HG02623 (cell line): ENCODE measurements at regions not wholly inside any gene's neighbourhood (a gene's known extent, or its start where the extent isn't known, plus 50 kb on each side); places are given as distances from the start of the nearest gene placed in this dataset.
A peak's percentile ranks its signal among the peaks of the same experiment; 100 is the strongest.
"Not testable (repeated sequence)": the region's sequence is repeated elsewhere in the genome, so short reads cannot be mapped to it uniquely, and the experiment has no call there.

ENCODE experiments used
- ATAC-seq: cut with Tn5 transposase; IDR thresholded peaks from one replicate; pipeline ENCODE4 v1.9.1; 2021; ENCODE audit warnings: moderate library complexity; ENCODE audit not compliant: unreplicated experiment

DNA sequence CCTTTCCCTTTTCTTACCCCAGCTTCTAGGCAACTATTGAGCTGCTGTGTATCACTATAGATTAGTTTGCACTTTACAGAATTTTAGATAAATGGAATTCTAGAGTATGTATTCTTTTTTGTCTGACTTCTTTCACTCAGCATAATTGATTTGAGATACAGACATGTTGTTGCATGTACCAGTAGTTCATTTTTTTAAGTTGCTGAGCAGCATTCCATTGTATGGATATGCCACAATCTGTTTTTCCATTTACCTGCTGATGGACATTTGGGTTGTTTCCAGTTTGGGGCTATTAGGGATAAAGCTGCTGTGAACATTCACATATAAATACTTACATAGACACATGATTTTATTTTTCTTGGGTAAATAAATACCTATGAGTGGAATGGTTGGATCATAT, 135.7 kb downstream of the IGF1 start:
- ATAC-seq, result no peak

DNA sequence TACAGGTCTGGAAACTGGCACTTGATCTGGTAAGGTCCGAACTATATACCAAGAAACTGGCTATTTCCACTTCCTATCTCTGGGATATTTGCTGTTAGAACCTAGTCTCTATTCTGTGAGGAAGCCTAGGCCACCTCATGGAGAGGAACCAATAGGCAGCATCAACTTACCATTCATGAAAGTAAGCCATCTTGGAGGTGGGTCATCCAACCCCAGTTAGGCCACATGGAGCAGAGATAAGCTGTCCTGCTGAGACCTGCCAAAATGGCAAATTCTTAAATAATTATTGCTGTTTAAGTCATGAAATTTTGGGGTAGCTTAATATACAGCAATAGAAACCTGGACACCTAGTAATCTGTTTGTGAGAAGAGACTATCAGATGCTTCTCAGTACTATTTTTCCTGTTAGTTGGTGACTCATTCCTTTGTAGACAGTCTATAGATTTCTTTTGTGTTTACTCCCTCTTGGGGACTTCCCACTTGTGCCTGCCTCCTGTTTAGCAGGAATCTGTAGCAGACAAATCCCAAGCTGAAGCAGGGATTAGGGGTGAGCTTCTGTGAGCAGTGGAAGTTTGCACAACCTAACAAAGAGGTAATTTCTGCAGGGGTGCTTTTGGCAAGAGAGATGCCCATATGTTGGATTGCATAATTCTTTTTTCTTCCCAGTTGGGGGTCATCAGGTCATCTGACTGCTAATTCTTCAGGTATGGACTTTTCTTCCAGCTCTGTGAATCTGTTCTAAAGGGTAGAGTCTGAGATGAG, 136.8 kb downstream of the IGF1 start:
- no peak for ATAC-seq

DNA sequence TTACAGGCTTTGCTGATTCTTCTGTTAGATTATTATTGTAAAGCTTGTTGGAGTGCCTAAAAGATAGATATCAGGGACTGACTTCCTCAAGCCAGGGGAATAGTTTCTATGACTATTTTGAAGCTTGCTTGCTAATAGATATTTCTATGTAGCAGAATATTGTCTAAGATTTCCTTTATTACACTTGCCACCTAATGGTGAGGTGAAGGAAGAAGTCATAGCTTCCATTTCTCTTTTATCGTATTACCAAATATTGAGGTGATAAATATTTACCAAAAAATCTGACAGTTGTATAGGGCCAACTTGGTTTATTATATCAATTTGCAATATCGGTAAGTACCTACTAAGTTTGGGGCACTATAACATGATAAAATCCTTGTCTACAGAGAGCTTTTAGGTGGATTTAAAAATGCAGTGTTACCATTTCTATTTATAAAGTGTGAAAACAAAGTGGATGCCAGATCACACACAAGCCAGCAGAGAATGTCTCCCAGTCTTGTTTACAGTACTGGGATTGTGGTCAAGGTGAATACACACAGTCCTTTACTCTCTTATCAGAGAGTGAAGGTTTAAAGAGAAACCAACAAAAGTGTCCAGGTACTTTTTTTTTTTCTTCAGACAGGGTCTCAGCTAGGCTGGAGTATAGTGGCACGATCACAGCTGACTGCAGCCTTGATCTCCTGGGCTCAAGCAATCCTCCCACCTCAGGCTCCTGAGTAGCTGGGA, 137.9 kb downstream of the IGF1 start:
- ATAC-seq, result no peak

DNA sequence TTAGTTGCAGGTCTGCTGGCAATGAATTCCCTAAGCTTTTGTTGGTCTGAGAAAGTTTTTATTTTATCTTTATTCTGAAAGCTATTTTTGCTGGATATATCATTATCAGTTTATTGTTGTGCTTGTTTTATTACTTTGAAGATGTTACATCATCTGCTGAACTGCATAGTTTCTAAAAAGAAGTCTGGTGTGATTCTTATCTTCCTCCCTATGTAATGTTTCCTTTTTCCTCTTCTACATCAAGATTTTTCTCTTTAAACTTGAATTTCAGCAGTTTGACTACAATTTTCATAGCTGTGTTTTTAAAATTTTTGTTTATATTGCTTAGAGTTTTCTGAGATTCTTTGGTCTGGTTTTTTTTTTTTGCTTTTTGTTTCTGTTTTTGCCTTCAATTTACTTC, 137.1 kb upstream of the PMCH start:
- ATAC-seq, result no peak

DNA sequence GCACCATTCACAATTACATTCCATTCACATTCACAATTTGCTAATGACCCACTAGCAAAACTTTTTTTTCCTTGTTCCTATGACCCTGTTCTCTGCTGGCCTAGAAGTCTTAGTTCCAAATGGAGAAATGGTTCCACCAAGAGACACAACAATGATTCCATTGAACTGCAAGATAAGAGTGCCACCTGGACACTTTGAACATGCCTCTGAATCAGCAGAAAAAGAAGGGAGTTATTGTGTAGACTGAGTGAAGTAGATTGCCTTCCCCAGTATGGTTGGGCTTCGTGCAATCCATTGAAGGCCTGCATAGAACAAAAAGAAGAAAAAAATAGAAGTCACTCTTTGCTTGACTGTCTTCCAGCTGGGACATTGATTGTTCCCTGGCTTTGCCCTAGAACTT, 133.8 kb upstream of the PMCH start:
- no peak for ATAC-seq

DNA sequence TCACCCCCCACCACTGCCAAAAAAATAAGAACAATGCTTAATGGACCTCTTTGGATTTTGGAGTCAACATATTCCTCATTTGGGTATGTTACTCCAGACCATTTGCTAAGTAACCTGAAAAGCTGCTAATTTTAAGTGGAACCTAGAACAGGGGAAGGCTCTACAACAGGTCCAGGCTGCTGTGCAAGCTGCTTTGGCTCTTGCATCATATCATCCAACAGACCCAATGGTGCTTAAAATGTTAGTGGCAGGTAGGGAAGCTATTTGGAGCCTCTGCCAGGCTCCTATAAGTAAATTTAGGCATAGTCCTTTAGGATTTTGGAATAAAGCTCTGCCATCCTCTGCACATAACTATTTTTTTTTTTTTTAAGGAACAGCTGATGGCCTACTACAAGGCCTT, 132.2 kb upstream of the PMCH start:
- ATAC-seq, result no peak

DNA sequence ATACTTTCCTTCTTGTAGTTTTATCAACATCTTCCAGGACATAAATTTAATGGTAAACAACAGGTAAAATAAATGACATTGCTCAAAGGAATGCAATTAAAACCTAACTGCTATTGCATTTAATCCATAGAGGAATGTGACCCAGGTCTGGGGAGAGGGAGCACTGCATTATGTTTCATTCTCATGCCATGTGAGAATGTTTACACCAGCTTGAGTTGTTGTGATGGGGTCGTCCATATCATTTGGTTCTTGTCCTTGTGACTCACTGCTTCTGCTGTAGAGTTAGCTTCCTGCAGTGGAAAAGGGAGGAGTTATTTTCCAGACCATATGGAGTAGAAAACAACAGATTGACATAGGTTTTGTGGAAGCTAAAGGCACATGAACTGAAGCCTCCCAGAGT, 129.3 kb upstream of the PMCH start:
- ATAC-seq, result no peak

DNA sequence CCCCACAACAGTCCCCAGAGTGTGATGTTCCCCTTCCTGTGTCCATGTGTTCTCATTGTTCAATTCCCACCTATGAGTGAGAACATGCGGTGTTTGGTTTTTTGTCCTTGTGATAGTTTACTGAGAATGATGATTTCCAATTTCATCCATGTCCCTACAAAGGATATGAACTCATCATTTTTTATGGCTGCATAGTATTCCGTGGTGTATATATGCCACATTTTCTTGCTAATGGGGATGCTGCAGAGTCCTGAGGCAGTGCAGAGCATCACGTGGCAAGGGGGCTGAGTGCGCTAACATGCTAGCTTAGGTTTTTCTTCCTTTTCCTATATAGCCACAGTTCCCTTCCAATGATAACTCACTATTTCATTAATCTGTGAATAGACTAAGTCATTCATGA, 127.5 kb upstream of the PMCH start:
- ATAC-seq, result not testable (repeated sequence)

DNA sequence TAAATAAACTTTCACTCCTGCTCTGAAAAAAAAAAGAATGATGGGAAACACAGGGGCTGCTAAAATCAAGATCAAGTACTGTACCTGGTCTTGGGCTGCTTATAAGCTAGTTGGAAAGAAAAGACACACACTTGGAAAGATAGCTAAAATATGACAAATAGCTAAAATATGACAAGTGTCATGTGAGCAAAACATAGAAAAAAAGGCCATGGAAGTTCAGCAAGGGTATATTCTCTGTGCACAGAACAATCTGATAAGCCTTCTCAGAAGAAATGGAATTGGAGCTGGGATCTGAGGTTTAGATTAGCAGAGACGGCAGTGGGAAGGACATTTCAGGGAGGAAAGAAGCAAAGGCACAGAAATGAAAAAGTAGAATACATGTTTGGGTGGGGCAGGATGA, 126.2 kb upstream of the PMCH start:
- no peak for ATAC-seq

DNA sequence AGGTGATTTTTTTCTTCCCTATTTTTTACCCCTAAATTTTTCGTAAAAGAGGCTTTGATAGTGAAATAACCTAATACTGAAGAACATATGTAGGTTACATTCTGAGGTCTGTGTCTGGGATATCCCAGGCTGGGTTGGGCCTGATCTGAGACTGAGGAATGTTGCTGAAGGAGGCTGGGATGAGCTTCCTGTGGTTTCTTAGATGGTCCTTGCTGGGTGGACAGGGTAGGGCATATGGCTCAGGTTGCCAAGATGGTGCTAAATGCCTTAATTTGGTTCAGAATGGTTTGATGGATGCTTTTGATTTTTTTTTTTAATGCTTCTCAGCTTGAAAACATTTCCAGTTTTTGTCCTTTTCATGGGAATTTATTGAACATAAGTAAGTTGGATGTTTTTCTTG, 124.6 kb upstream of the PMCH start:
- ATAC-seq, result no peak

DNA sequence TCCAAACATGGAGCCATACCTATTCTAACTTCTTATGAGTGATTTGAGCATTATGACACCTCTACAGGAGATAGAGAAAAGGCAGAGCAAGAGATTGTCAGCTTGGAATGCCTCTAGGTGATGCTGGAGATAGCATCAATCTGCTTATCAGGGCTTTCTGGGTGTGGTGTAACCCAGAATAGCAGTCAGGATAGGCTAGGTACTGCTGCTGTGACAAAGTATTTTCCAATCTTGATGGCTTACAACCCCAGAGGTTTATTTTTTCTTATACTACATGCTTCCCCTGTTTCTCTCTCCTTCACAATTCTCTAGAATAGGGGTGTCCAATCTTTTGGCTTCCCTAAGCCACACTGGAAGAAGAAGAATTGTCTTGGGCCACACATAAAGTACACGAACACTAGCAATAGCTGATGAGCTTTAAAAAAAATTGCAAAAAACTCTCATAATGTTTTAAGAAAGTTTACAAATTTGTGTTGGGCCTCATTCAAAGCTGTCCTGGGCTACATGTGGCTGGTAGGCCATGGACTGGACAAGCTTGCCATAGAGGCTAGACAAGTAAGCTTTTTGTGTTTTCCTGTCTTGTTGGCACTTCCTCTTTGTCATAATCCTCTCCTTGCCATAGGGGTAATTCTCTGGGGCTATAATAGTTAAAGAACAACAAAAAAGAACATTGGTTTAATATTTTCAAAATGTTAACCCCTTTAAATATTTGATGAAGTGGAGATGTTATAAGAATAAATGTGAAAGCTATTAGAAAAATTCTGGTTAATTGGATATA, 123.9 kb upstream of the PMCH start:
- ATAC-seq, result no peak

DNA sequence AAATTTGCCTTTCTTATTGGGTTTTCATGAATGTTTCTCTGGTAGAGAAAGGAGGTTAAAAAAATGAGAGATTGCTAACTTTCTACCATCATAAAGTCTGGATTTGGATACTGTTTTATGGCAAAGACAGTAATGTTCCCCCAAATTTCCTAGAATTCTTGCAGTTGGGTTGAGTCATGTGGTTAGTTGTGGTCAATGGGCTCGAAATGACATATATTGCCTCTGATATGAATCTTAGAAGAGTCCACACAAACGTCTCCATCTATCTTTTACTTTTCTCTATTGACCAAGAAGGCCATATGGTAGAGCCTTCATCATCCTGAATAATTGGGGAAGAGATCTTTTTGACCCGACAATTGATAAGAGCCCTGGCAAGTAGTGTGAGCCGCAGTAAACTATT, 119.5 kb upstream of the PMCH start:
- ATAC-seq, result no peak

DNA sequence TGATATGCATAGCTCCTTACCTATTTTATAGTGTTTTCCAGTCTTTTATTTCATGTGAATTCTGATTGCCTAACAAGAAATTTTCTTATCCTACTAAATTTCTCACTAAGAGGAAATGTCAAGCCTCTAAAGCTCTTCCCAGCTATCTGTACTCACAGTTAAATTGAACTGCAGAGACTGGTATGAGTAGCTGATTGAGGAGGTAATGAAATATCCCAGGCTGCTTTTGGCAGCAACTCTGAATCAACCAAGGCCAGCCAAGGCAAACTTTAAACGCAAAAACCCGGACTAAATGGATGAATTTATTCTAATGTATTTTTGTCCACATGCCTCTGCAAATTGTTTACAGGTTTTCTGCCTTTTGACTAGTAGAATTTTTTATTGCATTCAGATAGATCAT, 119.1 kb upstream of the PMCH start:
- no peak for ATAC-seq

DNA sequence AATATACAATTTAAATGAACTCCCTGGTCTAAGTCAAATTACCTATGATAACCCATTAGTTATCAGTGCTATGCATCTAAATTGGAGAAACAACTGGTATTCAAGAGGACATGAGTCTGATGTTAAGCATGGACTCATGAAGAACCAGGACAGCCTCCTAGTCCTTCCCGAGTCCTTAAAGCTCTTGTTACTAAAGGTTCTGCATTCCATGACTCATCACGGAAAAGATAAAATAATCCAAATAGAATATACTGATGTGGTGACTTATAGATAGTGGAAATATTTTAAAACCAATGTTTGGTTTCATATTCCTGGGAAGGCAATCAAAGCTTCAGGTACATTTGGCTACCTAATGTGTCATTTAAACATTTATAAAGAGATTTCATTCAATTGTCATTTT, 117.2 kb upstream of the PMCH start:
- ATAC-seq, result no peak

DNA sequence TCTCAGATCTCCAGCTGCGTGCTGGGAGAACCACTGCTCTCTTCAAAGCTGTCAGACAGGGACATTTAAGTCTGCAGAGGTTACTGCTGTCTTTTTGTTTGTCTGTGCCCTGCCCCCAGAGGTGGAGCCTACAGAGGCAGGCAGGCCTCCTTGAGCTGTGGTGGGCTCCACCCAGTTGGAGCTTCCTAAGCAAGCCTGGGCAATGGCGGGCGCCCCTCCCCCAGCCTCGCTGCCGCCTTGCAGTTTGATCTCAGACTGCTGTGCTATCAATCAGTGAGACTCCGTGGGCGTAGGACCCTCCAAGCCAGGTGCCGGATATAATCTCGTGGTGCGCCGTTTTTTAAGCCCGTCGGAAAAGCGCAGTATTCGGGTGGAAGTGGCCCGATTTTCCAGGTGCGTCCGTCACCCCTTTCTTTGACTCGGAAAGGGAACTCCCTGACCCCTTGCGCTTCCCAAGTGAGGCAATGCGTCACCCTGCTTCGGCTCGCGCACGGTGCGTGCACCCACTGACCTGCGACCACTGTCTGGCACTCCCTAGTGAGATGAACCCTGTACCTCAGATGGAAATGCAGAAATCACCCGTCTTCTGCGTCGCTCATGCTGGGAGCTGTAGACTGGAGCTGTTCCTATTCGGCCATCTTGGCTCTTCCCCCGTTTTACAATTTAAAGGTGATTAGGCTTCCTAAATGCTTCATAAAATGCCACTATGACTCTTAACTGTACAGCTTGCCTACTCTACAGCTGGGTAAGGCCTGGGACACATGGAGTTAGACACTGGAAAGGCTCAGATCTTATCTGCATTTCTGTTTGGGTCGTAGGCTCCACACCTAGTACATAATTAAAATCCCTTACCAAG, 115.7 kb upstream of the PMCH start:
- ATAC-seq, result not testable (repeated sequence)

DNA sequence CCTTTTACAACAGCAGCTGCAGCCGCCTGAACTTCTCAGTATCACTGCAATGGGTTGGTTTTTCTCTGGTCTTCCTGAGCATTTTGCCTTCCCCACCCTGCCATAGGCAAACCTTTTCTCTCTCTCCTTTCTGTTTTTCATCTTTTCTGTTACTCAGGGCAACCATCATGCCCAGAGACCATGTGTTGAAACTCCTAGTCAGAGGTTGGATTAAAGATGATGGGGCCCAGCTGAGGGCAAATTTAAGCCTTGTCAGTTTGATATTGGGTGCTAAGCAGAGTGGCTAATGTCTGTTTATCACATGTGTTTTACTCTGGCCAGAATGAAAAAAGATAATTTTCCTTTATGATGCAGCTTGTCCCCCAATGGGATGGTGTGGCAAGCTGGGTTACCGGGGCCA, 107.9 kb upstream of the PMCH start:
- ATAC-seq, result no peak

DNA sequence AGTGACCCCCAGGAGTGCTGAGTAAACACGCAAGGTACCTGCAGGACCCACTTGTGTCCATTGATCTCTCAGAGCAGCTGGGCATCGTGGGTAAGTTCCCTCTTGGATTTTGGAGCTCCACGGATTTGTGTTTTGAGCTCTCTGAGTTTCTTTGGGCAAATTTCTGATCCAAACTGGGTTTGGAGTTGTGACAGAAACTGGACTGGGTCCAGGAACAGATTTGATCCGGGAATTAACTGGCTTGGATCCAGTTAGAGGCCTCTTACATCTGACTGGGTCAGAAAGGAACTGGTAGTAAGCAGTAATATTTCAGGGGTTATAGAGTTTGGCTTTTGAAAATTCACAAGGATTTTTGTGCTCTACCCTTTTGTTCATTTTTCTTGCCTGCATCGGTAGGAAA, 107.0 kb upstream of the PMCH start:
- ATAC-seq, result not testable (repeated sequence)

DNA sequence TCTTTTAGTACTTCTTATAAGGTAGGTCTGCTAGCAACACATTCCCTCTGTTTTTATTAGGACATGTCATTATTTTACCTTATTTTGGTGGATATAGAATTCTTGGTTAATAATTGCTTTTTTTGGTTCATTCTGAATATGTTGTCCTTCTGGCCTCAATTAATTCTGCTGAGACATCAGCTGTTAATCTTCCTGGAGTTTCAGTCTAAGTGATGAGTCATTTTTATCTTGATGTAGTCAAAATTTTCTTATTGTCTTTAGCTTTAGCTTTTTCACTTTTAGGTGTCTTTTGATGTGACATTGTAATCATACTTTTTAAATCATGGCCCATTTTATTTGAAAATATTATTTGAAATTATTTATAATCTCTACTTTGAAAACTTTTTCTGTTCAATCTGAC, 104.9 kb upstream of the PMCH start:
- no peak for ATAC-seq

DNA sequence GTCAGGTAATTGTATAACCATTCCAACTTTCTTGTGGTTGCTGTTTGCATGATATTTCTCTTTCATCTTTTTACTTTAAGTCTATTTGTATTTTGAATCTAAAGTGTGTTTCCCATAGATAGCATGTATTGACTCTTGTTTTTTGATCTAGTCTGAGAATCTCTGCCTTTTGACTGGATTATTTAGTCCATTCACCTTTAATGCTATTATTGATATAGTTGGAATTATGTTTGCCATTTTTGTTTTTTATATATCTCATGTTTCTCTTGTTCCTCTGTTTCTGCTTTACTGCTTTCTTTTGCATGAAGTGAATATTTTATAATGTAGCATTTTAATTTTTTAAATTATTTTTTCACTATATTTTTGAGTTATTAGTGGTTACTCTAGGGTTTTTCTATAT, 103.9 kb upstream of the PMCH start:
- no peak for ATAC-seq

DNA sequence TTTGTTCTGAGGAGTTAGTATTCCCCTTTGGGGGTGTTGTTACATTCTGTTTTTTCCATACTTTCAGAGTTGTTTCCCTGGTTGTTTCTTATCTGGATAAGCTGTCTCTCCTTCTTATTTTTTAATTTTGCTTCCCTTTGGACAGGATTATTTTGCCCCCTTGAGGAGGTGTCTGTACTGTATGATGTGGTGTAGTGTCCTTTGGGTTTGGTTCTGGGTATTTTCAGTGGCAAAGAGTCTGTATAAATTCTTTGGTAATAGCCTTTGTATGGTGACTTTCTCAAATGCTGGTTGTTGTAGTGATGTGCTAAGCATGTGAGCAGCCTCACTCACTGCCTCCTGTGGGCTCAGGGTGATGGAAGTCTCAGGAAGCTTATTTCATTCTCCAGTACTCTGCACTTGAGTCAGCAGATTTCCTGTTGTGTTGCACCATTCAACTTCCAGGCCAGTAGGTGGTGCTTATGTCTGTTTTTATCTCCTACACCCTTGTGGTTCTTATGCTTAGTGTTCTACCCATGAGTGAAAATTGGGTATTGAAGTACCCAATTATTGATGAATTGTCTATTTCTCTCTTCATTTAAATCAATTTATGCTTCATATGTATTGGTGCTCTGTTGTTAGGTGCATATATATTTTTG, 103.3 kb upstream of the PMCH start:
- ATAC-seq, result peak; percentile 90

DNA sequence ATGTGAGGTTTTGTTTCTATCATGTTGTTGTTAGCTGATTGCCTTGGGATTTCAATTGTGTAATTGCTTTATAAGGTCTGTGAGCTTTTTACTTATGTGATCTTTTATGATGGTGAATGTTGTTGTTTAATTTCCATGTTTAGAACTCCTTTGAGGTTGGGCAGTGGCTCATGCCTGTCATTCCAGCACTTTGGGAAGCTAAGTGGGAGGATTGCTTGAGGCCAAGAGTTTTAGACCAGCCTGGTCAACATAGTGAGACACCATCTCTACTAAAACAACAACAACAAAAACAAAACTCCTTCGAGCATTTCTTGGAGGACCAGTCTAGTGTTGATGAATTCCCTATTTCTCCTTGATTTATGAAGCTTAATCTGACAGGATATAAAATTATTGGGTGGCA, 102.1 kb upstream of the PMCH start:
- ATAC-seq, result no peak
